Lower leg skin (tissue), 3 donors: ENCODE measurements at regions not wholly inside any gene's neighbourhood (a gene's known extent, or its start where the extent isn't known, plus 50 kb on each side); places are given as distances from the start of the nearest gene placed in this dataset.

Source experiments
- POLR2A ChIP-seq, 2 donors: fragments of 450-650 bp; IDR thresholded peaks; one replicate each; pipeline ENCODE4 v1.6.1; 2016 to 2017; ENCODE audit warnings: antibody characterized with exemption in 2 of 2, mild to moderate bottlenecking in 1 of 2, moderate library complexity in 1 of 2
- TF ChIP-seq, protein P1 (sequence below), 3 donors: fragments of 450-650 bp; IDR thresholded peaks; one replicate each; pipeline ENCODE4 v1.5.1; 2016; ENCODE audit warnings: antibody characterized with exemption in 3 of 3, mild to moderate bottlenecking in 3 of 3, moderate library complexity in 2 of 3

DNA sequence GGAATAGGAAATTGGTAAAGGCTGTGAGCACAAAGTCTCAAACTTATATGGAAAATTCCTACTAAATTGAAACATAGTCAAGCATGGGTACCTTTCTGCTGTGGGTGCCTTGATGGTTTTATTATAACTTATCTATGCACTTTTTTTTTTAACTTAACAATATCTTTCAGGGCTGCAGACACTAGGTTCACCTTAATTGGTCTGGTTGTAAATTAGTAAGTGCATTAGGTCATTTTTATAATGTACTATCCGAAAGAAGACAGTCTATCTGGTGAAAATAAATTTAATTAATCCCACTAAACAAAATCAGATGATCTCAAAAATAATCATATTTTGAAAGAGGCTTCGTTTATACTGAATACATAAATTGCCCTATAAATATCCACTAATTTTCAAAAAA, 446.8 kb upstream of the DCN start:
- TF ChIP-seq, protein P1, sequence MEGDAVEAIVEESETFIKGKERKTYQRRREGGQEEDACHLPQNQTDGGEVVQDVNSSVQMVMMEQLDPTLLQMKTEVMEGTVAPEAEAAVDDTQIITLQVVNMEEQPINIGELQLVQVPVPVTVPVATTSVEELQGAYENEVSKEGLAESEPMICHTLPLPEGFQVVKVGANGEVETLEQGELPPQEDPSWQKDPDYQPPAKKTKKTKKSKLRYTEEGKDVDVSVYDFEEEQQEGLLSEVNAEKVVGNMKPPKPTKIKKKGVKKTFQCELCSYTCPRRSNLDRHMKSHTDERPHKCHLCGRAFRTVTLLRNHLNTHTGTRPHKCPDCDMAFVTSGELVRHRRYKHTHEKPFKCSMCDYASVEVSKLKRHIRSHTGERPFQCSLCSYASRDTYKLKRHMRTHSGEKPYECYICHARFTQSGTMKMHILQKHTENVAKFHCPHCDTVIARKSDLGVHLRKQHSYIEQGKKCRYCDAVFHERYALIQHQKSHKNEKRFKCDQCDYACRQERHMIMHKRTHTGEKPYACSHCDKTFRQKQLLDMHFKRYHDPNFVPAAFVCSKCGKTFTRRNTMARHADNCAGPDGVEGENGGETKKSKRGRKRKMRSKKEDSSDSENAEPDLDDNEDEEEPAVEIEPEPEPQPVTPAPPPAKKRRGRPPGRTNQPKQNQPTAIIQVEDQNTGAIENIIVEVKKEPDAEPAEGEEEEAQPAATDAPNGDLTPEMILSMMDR (IDR thresholded peaks at IDR 0.05) = no peak
- no peak for TF ChIP-seq POLR2A (IDR thresholded peaks at IDR 0.05)
